SK-N-SH treated with all-trans-retinoic acid at 6 μM for 48 hours (cell line): ENCODE measurements at regions not wholly inside any gene's neighbourhood (a gene's known extent, or its start where the extent isn't known, plus 50 kb on each side); places are given as distances from the start of the nearest gene placed in this dataset.

Experiments
- ARNTL ChIP-seq: fragments of 450-650 bp; formaldehyde crosslinking; IDR thresholded peaks from 2 replicates; pipeline ENCODE4 v1.5.0; 2020; ENCODE audit warnings: low read depth, mild to moderate bottlenecking, moderate library complexity, borderline replicate concordance
- BACH2 ChIP-seq: fragments of 250-450 bp; sonication (Bioruptor Pico); IDR thresholded peaks from 2 replicates; pipeline ENCODE4 v1.9.0; 2021; ENCODE audit warnings: mild to moderate bottlenecking, borderline replicate concordance
- GLIS3 ChIP-seq: fragments of 250-450 bp; sonication (Bioruptor Pico); IDR thresholded peaks from 2 replicates; pipeline ENCODE4 v1.5.0; 2020; ENCODE audit warnings: mild to moderate bottlenecking, moderate library complexity
- ZC3H10 ChIP-seq: fragments of 250-450 bp; sonication (Bioruptor Pico); IDR thresholded peaks from 2 replicates; pipeline ENCODE4 v1.5.1; 2021; ENCODE audit warnings: mild to moderate bottlenecking, moderate library complexity
- ZFP3 ChIP-seq: fragments of 250-450 bp; sonication (Bioruptor Pico); IDR thresholded peaks from 2 replicates; pipeline ENCODE4 v1.5.0; 2020; ENCODE audit warnings: mild to moderate bottlenecking, moderate library complexity
- ZFP30 ChIP-seq: fragments of 450-650 bp; formaldehyde crosslinking; IDR thresholded peaks from 2 replicates; pipeline ENCODE4 v1.5.0; 2022; ENCODE audit warnings: mild to moderate bottlenecking, moderate library complexity
- ZNF70 ChIP-seq: fragments of 450-650 bp; formaldehyde crosslinking; IDR thresholded peaks from 2 replicates; pipeline ENCODE4 v1.5.0; 2020; ENCODE audit warnings: mild to moderate bottlenecking, moderate library complexity
- TF ChIP-seq, protein P1 (sequence below): fragments of 250-450 bp; sonication (Bioruptor Pico); IDR thresholded peaks from 2 replicates; pipeline ENCODE4 v1.8.0; 2020; ENCODE audit warnings: mild to moderate bottlenecking, moderate library complexity, borderline replicate concordance
- TF ChIP-seq, protein P2 (sequence below): fragments of 250-450 bp; sonication (Bioruptor Pico); IDR thresholded peaks from 2 replicates; pipeline ENCODE4 v1.8.0; 2021; ENCODE audit warnings: low read depth, mild to moderate bottlenecking, moderate library complexity, borderline replicate concordance
- TF ChIP-seq, protein P3 (sequence below): fragments of 250-450 bp; sonication (Bioruptor Pico); IDR thresholded peaks from 2 replicates; pipeline ENCODE4 v1.5.1; 2020; ENCODE audit warnings: low read depth, mild to moderate bottlenecking, moderate library complexity
- TF ChIP-seq, protein P4 (sequence below): fragments of 250-450 bp; sonication (Bioruptor Pico); IDR thresholded peaks from 2 replicates; pipeline ENCODE4 v1.5.1; 2021; ENCODE audit warnings: mild to moderate bottlenecking, moderate library complexity
- TF ChIP-seq, protein P5 (sequence below): fragments of 250-450 bp; sonication (Bioruptor Pico); IDR thresholded peaks from 2 replicates; pipeline ENCODE4 v1.5.0; 2020; ENCODE audit warnings: mild to moderate bottlenecking, moderate library complexity

DNA sequence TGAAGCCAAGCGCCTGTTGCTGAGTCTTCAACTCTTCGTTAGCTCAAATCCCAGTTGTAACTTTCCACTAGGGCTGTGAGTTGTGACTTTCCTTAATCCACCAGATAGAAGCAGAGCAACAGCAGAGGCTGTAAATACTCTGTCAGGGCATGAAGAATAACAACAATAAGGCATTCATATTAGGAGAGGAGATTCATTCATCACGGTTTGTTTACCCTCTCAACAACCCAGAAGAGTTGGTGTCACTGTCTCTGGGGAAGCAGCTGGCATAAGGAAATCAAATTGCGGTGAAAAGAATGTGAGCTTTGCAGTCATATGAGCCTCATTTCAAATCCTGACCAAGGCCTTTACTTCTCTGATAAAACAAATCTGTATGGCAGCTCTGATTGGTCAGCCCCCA lies 184.8 kb downstream of the SHQ1 start:
- TF ChIP-seq ARNTL (CRISPR knock-in tag) (no peak), ZC3H10 (no peak), ZNF70 (CRISPR knock-in tag) (no peak), GLIS3 (CRISPR knock-in tag) (no peak), ZFP30 (CRISPR knock-in tag) (no peak), ZFP3 (no peak), BACH2 (no peak)
- TF ChIP-seq, protein P1, sequence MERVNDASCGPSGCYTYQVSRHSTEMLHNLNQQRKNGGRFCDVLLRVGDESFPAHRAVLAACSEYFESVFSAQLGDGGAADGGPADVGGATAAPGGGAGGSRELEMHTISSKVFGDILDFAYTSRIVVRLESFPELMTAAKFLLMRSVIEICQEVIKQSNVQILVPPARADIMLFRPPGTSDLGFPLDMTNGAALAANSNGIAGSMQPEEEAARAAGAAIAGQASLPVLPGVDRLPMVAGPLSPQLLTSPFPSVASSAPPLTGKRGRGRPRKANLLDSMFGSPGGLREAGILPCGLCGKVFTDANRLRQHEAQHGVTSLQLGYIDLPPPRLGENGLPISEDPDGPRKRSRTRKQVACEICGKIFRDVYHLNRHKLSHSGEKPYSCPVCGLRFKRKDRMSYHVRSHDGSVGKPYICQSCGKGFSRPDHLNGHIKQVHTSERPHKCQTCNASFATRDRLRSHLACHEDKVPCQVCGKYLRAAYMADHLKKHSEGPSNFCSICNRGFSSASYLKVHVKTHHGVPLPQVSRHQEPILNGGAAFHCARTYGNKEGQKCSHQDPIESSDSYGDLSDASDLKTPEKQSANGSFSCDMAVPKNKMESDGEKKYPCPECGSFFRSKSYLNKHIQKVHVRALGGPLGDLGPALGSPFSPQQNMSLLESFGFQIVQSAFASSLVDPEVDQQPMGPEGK (CRISPR knock-in tag), result no peak
- TF ChIP-seq, protein P2, sequence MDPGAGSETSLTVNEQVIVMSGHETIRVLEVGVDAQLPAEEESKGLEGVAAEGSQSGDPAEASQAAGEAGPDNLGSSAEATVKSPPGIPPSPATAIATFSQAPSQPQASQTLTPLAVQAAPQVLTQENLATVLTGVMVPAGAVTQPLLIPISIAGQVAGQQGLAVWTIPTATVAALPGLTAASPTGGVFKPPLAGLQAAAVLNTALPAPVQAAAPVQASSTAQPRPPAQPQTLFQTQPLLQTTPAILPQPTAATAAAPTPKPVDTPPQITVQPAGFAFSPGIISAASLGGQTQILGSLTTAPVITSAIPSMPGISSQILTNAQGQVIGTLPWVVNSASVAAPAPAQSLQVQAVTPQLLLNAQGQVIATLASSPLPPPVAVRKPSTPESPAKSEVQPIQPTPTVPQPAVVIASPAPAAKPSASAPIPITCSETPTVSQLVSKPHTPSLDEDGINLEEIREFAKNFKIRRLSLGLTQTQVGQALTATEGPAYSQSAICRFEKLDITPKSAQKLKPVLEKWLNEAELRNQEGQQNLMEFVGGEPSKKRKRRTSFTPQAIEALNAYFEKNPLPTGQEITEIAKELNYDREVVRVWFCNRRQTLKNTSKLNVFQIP (CRISPR knock-in tag), result no peak
- TF ChIP-seq, protein P3, sequence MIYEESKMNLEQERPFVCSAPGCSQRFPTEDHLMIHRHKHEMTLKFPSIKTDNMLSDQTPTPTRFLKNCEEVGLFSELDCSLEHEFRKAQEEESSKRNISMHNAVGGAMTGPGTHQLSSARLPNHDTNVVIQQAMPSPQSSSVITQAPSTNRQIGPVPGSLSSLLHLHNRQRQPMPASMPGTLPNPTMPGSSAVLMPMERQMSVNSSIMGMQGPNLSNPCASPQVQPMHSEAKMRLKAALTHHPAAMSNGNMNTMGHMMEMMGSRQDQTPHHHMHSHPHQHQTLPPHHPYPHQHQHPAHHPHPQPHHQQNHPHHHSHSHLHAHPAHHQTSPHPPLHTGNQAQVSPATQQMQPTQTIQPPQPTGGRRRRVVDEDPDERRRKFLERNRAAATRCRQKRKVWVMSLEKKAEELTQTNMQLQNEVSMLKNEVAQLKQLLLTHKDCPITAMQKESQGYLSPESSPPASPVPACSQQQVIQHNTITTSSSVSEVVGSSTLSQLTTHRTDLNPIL (CRISPR knock-in tag), result no peak
- TF ChIP-seq, protein P4, sequence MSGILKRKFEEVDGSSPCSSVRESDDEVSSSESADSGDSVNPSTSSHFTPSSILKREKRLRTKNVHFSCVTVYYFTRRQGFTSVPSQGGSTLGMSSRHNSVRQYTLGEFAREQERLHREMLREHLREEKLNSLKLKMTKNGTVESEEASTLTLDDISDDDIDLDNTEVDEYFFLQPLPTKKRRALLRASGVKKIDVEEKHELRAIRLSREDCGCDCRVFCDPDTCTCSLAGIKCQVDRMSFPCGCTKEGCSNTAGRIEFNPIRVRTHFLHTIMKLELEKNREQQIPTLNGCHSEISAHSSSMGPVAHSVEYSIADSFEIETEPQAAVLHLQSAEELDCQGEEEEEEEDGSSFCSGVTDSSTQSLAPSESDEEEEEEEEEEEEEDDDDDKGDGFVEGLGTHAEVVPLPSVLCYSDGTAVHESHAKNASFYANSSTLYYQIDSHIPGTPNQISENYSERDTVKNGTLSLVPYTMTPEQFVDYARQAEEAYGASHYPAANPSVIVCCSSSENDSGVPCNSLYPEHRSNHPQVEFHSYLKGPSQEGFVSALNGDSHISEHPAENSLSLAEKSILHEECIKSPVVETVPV (CRISPR knock-in tag), result no peak
- TF ChIP-seq, protein P5, sequence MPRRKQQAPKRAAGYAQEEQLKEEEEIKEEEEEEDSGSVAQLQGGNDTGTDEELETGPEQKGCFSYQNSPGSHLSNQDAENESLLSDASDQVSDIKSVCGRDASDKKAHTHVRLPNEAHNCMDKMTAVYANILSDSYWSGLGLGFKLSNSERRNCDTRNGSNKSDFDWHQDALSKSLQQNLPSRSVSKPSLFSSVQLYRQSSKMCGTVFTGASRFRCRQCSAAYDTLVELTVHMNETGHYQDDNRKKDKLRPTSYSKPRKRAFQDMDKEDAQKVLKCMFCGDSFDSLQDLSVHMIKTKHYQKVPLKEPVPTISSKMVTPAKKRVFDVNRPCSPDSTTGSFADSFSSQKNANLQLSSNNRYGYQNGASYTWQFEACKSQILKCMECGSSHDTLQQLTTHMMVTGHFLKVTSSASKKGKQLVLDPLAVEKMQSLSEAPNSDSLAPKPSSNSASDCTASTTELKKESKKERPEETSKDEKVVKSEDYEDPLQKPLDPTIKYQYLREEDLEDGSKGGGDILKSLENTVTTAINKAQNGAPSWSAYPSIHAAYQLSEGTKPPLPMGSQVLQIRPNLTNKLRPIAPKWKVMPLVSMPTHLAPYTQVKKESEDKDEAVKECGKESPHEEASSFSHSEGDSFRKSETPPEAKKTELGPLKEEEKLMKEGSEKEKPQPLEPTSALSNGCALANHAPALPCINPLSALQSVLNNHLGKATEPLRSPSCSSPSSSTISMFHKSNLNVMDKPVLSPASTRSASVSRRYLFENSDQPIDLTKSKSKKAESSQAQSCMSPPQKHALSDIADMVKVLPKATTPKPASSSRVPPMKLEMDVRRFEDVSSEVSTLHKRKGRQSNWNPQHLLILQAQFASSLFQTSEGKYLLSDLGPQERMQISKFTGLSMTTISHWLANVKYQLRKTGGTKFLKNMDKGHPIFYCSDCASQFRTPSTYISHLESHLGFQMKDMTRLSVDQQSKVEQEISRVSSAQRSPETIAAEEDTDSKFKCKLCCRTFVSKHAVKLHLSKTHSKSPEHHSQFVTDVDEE (CRISPR knock-in tag), result no peak
